OCI-LY1 (cell line): ENCODE measurements at regions not wholly inside any gene's neighbourhood (a gene's known extent, or its start where the extent isn't known, plus 50 kb on each side); places are given as distances from the start of the nearest gene placed in this dataset.

Experiments
- H2AFZ ChIP-seq: fragments of 200-600 bp; sonication (generic), shearing (Covaris generic); 2 replicates; pipeline ENCODE4 v1.6.0; 2014; ENCODE audit warnings: antibody characterized with exemption, mild to moderate bottlenecking, low read length
- H3F3A ChIP-seq: fragments of 200-600 bp; sonication (generic), shearing (Covaris generic); 2 replicates; pipeline ENCODE4 v1.6.0; 2014; ENCODE audit warnings: mild to moderate bottlenecking, antibody characterized with exemption, low read length, moderate library complexity; ENCODE audit not compliant: insufficient read depth
- H3K27ac ChIP-seq: fragments of 200-600 bp; sonication (generic); 2 replicates; pipeline ENCODE4 v1.5.1; 2014; ENCODE audit warnings: low read length, mixed run types, mild to moderate bottlenecking, low read depth; ENCODE audit not compliant: poor library complexity, severe bottlenecking
- H3K27me3 ChIP-seq: fragments of 200-600 bp; sonication (generic); 2 replicates; pipeline ENCODE4 v1.6.0; 2014; ENCODE audit warnings: antibody characterized with exemption, mild to moderate bottlenecking, low read length, moderate library complexity; ENCODE audit not compliant: insufficient read depth
- H3K36me3 ChIP-seq: fragments of 200-600 bp; sonication (generic); 2 replicates; pipeline ENCODE4 v1.6.1; 2014; ENCODE audit warnings: mild to moderate bottlenecking, antibody characterized with exemption, low read length, moderate library complexity, mixed read lengths; ENCODE audit not compliant: insufficient read depth
- H3K4me1 ChIP-seq: fragments of 200-600 bp; sonication (generic); 2 replicates; pipeline ENCODE4 v1.5.1; 2014; ENCODE audit warnings: mild to moderate bottlenecking, low read length, moderate library complexity; ENCODE audit not compliant: insufficient read depth, severe bottlenecking
- H3K4me2 ChIP-seq: fragments of 200-600 bp; sonication (generic), shearing (Covaris generic); 2 replicates; pipeline ENCODE4 v1.6.1; 2014; ENCODE audit warnings: low read length
- H3K4me3 ChIP-seq: fragments of 200-600 bp; sonication (generic); 2 replicates; pipeline ENCODE4 v1.5.1; 2014; ENCODE audit warnings: low read length, low read depth, mild to moderate bottlenecking, mixed read lengths; ENCODE audit not compliant: poor library complexity, severe bottlenecking
- H3K79me2 ChIP-seq: fragments of 200-600 bp; shearing (Covaris generic); 2 replicates; pipeline ENCODE4 v1.6.1; 2016; ENCODE audit warnings: mixed run types, low read length, mixed read lengths; ENCODE audit not compliant: insufficient read depth
- H3K9ac ChIP-seq: fragments of 200-600 bp; sonication (generic), shearing (Covaris generic); 2 replicates; pipeline ENCODE4 v1.6.1; 2014; ENCODE audit warnings: mild to moderate bottlenecking, low read length, mixed read lengths
- H3K9me2 ChIP-seq: fragments of 200-600 bp; sonication (generic), shearing (Covaris generic); 2 replicates; pipeline ENCODE4 v1.6.1; 2014; ENCODE audit warnings: low read depth, mild to moderate bottlenecking, low read length, mixed read lengths
- H3K9me3 ChIP-seq: fragments of 200-600 bp; shearing (Covaris generic); 2 replicates; pipeline ENCODE4 v1.6.1; 2014; ENCODE audit warnings: low read length, mixed read lengths
- H4K20me1 ChIP-seq: fragments of 200-600 bp; sonication (generic), shearing (Covaris generic); 2 replicates; pipeline ENCODE4 v1.6.0; 2016; ENCODE audit warnings: mild to moderate bottlenecking, low read length; ENCODE audit not compliant: insufficient read depth
- EZH2 ChIP-seq: fragments of 200-600 bp; sonication (generic), shearing (Covaris generic); IDR thresholded peaks from 2 replicates; pipeline ENCODE4 v1.8.0; 2017; ENCODE audit warnings: borderline replicate concordance, mixed run types, mild to moderate bottlenecking, antibody characterized with exemption, low read length, moderate library complexity, mixed read lengths
- TF ChIP-seq, protein P1 (sequence below): fragments of 200-600 bp; sonication (generic), shearing (Covaris generic); IDR thresholded peaks from 2 replicates; pipeline ENCODE4 v1.5.1; 2017; ENCODE audit warnings: mild to moderate bottlenecking, antibody characterized with exemption, low read length, moderate library complexity, mixed read lengths

GRCh38 chr2:241978670-241979069 is 109.1 kb downstream of the RTP5 start:
- peaks cover 9% of the 10 kb centered on the region for H3K4me1 ChIP-seq
- TF ChIP-seq, protein P1, sequence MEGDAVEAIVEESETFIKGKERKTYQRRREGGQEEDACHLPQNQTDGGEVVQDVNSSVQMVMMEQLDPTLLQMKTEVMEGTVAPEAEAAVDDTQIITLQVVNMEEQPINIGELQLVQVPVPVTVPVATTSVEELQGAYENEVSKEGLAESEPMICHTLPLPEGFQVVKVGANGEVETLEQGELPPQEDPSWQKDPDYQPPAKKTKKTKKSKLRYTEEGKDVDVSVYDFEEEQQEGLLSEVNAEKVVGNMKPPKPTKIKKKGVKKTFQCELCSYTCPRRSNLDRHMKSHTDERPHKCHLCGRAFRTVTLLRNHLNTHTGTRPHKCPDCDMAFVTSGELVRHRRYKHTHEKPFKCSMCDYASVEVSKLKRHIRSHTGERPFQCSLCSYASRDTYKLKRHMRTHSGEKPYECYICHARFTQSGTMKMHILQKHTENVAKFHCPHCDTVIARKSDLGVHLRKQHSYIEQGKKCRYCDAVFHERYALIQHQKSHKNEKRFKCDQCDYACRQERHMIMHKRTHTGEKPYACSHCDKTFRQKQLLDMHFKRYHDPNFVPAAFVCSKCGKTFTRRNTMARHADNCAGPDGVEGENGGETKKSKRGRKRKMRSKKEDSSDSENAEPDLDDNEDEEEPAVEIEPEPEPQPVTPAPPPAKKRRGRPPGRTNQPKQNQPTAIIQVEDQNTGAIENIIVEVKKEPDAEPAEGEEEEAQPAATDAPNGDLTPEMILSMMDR = no peak
- TF ChIP-seq EZH2 = no peak

GRCh38 chr2:241980193-241980592 is 110.7 kb downstream of the RTP5 start:
- Histone ChIP-seq H3K27me3 (no peaks in the 10 kb centered on the region), H3K4me2 (no peak overlapping the region), H3F3A (no peaks in the 10 kb centered on the region), H3K36me3 (no peaks in the 10 kb centered on the region), H3K9me2 (no peaks in the 10 kb centered on the region), H2AFZ (no peak overlapping the region), H3K79me2 (no peaks in the 10 kb centered on the region), H3K9ac (no peak overlapping the region), H3K4me3 (no peak overlapping the region), H3K9me3 (no peaks in the 10 kb centered on the region), H3K27ac (no peak overlapping the region), H3K4me1 (peaks cover 9% of the 10 kb centered on the region), H4K20me1 (no peaks in the 10 kb centered on the region)
- TF ChIP-seq, protein P1 = no peak
- TF ChIP-seq EZH2 = no peak

More at GRCh38 chr2:241978670-241979069, 109.1 kb downstream of the RTP5 start:
- Histone ChIP-seq H2AFZ (no peak overlapping the region), H3K27ac (no peak overlapping the region), H3K4me3 (no peak overlapping the region), H3K27me3 (no peaks in the 10 kb centered on the region), H3K36me3 (no peaks in the 10 kb centered on the region), H3K9ac (no peak overlapping the region), H3K9me3 (no peaks in the 10 kb centered on the region), H3K4me2 (no peak overlapping the region), H3K9me2 (no peaks in the 10 kb centered on the region), H3K79me2 (no peaks in the 10 kb centered on the region), H4K20me1 (no peaks in the 10 kb centered on the region), H3F3A (no peaks in the 10 kb centered on the region)

GRCh38 chr2:241981076-241981700 is 111.7 kb downstream of the RTP5 start:
- H3K9me2 ChIP-seq = no peaks in the 10 kb centered on the region
- H3K36me3 ChIP-seq = no peaks in the 10 kb centered on the region
- TF ChIP-seq, protein P1 = no peak
- TF ChIP-seq EZH2 = no peak
- no peak overlapping the region for H3K27ac ChIP-seq
- peaks cover 9% of the 10 kb centered on the region for H3K4me1 ChIP-seq
- no peaks in the 10 kb centered on the region for H3K79me2 ChIP-seq
- no peak overlapping the region for H2AFZ ChIP-seq
- H3K9me3 ChIP-seq = no peaks in the 10 kb centered on the region
- no peak overlapping the region for H3K4me2 ChIP-seq
- H3K9ac ChIP-seq = no peak overlapping the region
- no peaks in the 10 kb centered on the region for H3F3A ChIP-seq
- no peak overlapping the region for H3K4me3 ChIP-seq
- no peaks in the 10 kb centered on the region for H4K20me1 ChIP-seq
- no peaks in the 10 kb centered on the region for H3K27me3 ChIP-seq
